ENCODE measurements at regions not wholly inside any gene's neighbourhood (a gene's known extent, or its start where the extent isn't known, plus 50 kb on each side); places are given as distances from the start of the nearest gene placed in this dataset.

- no peak for DNase-seq (ENCODE audit: low read depth)
These were observed 794.2 kb upstream of the LCORL start for GRCh38 chr4:18815779-18816173.

GRCh38 chr4:18815081-18815778 lies 793.7 kb upstream of the LCORL start:
- no peak for DNase-seq (ENCODE audit: low read depth)

GRCh38 chr4:18813771-18814170 lies 792.2 kb upstream of the LCORL start:
- DNase-seq (ENCODE audit: low read depth): no peak

GRCh38 chr4:18813055-18813454 lies 791.5 kb upstream of the LCORL start:
- no peak for DNase-seq (ENCODE audit: low read depth)

- DNase-seq (ENCODE audit: low read depth): no peak
These were observed 782.2 kb upstream of the LCORL start for GRCh38 chr4:18803781-18804180.

GRCh38 chr4:18798123-18798522 lies 776.6 kb upstream of the LCORL start:
- no peak for DNase-seq (ENCODE audit: low read depth)

GRCh38 chr4:18795794-18796193 lies 774.2 kb upstream of the LCORL start:
- no peak for DNase-seq (ENCODE audit: low read depth)

- DNase-seq (ENCODE audit: low read depth): no peak
These were observed 755.8 kb upstream of the LCORL start for GRCh38 chr4:18777190-18777930.

- DNase-seq (ENCODE audit: low read depth): no peak
These were observed 746.4 kb upstream of the LCORL start for GRCh38 chr4:18767921-18768320.

GRCh38 chr4:18756671-18757070 lies 735.1 kb upstream of the LCORL start:
- DNase-seq (ENCODE audit: low read depth): no peak

GRCh38 chr4:18754180-18754579 lies 732.6 kb upstream of the LCORL start:
- DNase-seq (ENCODE audit: low read depth): no peak

GRCh38 chr4:18751083-18751482 lies 729.5 kb upstream of the LCORL start:
- DNase-seq (ENCODE audit: low read depth): no peak

- no peak for DNase-seq (ENCODE audit: low read depth)
These were observed 727.8 kb upstream of the LCORL start for GRCh38 chr4:18749391-18749790.

- no peak for DNase-seq (ENCODE audit: low read depth)
These were observed 715.0 kb upstream of the LCORL start for GRCh38 chr4:18736551-18736950.

- DNase-seq (ENCODE audit: low read depth): no peak
These were observed 714.2 kb upstream of the LCORL start for GRCh38 chr4:18735740-18736268.

GRCh38 chr4:18734405-18734804 lies 712.9 kb upstream of the LCORL start:
- no peak for DNase-seq (ENCODE audit: low read depth)

GRCh38 chr4:18733961-18734360 lies 712.4 kb upstream of the LCORL start:
- peak; percentile 0 for DNase-seq (ENCODE audit: low read depth)

- no peak for DNase-seq (ENCODE audit: low read depth)
These were observed 701.2 kb upstream of the LCORL start for GRCh38 chr4:18722748-18723191.

- no peak for DNase-seq (ENCODE audit: low read depth)
These were observed 676.7 kb upstream of the LCORL start for GRCh38 chr4:18698119-18698883.

GRCh38 chr4:18695733-18696527 lies 674.4 kb upstream of the LCORL start:
- DNase-seq (ENCODE audit: low read depth): no peak

Data from myocyte (in vitro differentiated cells).